GM12865 (cell line): ENCODE measurements at regions not wholly inside any gene's neighbourhood (a gene's known extent, or its start where the extent isn't known, plus 50 kb on each side); places are given as distances from the start of the nearest gene placed in this dataset.

Experiments
- DNase-seq: peaks from one replicate; pipeline ENCODE4 v3.0.0; 2010; ENCODE audit warnings: low read depth
- H3K4me3 ChIP-seq: 2 replicates; pipeline ENCODE4 v1.5.1; 2011; ENCODE audit warnings: mild to moderate bottlenecking, low read depth, low read length, control low read depth
- CTCF ChIP-seq: IDR thresholded peaks from 2 replicates; pipeline ENCODE4 v1.5.1; 2011; ENCODE audit warnings: low read length, control low read depth, low read depth, inconsistent platforms; ENCODE audit not compliant: insufficient read depth; ENCODE audit errors: missing control alignments

GRCh38 chr18:57202881-57203280, 56.0 kb downstream of the BOD1L2 start:
- no peak overlapping the region for H3K4me3 ChIP-seq
- no peak for TF ChIP-seq CTCF
- DNase-seq, result no peak

- no peak for TF ChIP-seq CTCF
These were observed 58.8 kb downstream of the BOD1L2 start for GRCh38 chr18:57205641-57206040.

GRCh38 chr18:57207124-57207916, 60.4 kb downstream of the BOD1L2 start:
- TF ChIP-seq CTCF, result no peak
- no peak overlapping the region for H3K4me3 ChIP-seq
- DNase-seq, result no peak

More at GRCh38 chr18:57205641-57206040, 58.8 kb downstream of the BOD1L2 start:
- no peak for DNase-seq
- H3K4me3 ChIP-seq, result no peak overlapping the region

- DNase-seq, result no peak
- no peak overlapping the region for H3K4me3 ChIP-seq
These were observed 61.2 kb downstream of the BOD1L2 start for GRCh38 chr18:57208047-57208446.

GRCh38 chr18:57209713-57210106, 62.8 kb downstream of the BOD1L2 start:
- no peak for TF ChIP-seq CTCF
- peak; percentile 2 for DNase-seq
- H3K4me3 ChIP-seq, result no peak overlapping the region

More at GRCh38 chr18:57208047-57208446, 61.2 kb downstream of the BOD1L2 start:
- no peak for TF ChIP-seq CTCF

GRCh38 chr18:57210107-57210715, 63.3 kb downstream of the BOD1L2 start:
- TF ChIP-seq CTCF, result no peak
- H3K4me3 ChIP-seq, result no peak overlapping the region
- no peak for DNase-seq
